IPS DF 4.7 (cell line): ENCODE measurements at regions not wholly inside any gene's neighbourhood (a gene's known extent, or its start where the extent isn't known, plus 50 kb on each side); places are given as distances from the start of the nearest gene placed in this dataset.

ENCODE experiments used
- DNase-seq: peaks from one replicate; pipeline ENCODE4 v3.0.0-alpha.2; 2013; ENCODE audit warnings: low spot score; ENCODE audit errors: extremely low read depth

DNA sequence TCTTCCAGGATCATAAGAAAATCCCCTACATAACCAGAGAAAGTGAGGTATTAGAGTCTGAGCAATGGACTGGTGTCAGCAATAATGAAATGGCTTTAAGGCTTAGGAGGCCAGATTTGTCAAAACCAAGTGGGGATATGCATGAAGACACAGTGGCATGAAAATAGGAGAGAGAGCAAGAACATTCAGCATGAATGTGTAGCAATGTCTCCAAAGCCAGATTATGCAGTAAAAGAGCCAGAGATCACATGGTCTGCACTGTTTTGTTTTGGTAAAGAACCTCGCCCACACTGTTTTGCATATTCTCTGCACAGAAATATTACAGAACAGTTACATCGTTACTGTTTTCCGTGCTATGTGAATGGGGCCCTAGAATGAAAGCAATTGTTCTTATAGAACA is 589.4 kb downstream of the PLPP3 start:
- no peak for DNase-seq

- DNase-seq: no peak
Measured at GRCh38 chr1:55988963-55989452, 590.4 kb downstream of the PLPP3 start.

DNA sequence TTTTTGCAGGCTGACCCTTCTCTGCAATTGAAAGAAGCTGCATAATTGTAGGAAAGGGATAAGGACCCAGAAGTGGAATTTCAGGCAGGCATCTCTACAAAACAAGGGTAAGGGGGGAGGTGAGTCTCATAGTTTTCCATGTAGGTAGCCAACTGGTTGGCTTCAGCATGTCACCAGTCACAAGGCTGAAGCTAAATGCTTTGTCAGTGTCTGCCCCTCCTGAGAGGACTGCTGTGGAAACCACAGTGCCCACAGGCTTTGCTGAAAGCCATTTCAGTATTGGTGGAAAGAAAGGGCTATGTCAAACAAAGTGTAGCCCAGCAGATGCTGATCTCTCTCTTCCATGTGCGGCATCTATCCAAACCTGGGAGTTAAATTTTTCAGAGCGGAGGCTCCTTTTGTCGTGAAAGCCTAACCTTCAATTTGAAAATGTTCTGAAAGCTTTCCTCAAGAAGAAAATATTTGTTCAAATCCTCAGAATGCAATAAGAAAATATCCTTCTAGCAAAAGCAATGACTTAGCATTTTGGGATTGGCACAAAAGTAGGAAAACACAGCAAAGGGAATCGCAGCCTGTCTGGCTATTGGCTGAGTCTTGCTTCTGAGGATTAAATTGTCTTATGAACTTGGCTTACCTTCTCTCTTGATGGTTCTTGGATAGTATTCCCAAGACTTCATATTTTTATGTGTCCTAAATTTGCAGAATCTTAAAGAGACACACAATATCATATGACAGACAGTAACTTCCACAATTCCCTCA is 591.7 kb downstream of the PLPP3 start:
- no peak for DNase-seq

DNA sequence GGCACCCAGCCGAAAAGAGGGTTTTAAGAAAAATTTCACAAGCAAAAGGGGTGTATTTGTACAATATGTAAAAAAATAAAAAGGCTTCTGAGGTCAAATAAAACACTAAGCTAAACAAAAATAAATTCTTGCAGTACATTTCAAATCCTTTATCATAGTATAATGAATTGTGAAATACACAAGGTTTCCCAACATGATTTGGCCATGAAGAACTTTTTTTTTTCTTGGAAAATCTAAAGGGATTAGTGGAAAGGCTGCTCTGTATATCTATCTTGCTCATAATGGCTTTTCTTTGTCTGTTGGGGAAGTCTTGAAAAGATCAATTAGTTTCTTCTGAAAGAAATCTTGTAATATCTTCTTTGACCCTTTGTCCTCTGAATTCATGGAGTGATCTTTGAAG is 593.4 kb downstream of the PLPP3 start:
- no peak for DNase-seq

DNA sequence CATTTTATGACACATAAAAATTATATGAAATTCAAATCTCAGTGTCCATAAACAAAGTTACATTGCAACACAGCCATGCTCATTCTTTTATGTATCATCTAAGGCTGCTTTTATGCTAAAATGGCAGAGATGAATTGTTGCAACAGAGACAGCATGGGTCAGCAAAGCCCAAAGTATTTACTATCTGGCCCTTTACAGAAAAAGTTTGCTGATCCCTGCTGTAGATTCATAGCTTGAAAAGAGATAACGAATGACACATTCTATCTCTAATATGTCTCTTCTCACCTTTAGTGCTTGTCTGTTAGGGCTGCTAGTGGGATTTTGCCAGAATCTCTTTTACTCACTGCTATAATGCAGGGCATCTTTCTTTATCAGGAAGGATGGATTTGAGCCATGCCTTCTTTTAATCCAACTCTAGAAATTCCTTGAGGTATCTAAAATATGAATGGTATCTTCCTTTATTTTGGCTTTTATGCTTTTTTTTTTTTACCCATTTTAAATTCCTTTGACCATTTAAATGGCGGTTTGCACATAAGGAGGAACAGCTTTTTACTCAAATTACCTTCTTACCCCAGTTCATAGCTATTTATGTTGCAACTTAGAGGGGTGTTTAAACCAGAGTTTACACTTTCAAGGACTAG is 598.2 kb downstream of the PLPP3 start:
- no peak for DNase-seq

DNA sequence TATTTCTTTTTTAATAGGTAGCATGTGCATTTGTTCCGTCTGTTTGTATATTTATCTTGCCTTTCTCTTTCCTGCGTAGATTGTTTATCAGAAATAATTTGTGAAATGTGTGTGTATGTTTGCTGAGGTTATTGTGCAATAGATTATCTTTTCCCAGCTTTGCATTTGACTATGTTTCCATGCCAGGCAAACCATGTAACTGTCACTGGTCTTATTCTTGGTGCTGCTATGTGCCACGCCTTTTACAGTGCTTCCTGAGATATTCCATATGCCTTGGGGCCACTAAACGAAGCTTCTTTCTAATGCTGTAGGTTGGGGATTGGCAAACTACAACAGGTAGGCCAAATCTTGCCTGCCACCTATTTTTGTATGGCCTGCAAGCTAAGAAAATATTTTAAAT is 598.8 kb downstream of the PLPP3 start:
- DNase-seq: no peak

- no peak for DNase-seq
Measured at GRCh38 chr1:55974714-55975441, 604.5 kb downstream of the PLPP3 start.

- DNase-seq: no peak
Measured at GRCh38 chr1:55970526-55971110, 608.7 kb downstream of the PLPP3 start.

GRCh38 chr1:55969322-55969721 is 610.0 kb downstream of the PLPP3 start:
- no peak for DNase-seq

DNA sequence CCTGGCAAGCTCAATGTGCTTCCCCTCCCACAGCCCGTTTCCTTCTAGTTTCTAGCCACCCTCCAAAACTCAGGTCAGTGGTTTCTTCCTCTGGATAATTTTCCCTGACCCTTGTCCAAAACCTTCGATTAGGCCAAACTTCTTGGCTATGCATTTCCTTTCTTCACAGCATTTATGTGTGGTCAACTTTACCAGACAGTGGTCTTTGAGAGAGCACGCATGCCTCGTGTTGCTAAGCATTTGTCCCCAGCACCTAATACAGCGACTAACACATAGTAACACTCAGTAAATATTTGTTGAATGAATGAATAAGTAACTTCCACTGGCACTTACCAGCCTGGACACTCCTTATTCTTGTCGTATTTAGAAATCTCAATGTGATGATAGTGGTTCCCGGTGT is 610.7 kb downstream of the PLPP3 start:
- DNase-seq: no peak

- DNase-seq: no peak
Measured at GRCh38 chr1:55965981-55966461, 613.3 kb downstream of the PLPP3 start.

- DNase-seq: no peak
Measured at GRCh38 chr1:55962472-55962871, 616.9 kb downstream of the PLPP3 start.

DNA sequence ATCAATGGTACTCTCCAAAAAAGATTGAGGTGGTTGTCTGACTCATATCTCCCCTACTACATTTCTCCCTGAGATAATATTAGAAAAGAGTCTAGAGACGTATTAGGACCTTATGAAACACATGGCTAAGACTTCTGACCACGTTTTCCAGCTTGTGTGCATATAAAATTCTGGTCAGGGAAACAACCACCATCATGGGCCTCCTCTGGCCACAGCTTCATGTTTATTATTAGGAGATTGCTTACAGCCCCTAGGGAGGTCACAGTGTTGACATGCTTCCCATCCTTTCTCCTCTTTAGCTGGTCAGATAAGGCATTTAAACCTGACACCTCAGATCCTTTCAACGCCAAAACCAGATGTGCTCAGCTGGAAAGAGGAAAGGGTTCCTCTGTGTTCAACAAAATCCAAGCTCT is 620.2 kb downstream of the PLPP3 start:
- no peak for DNase-seq

GRCh38 chr1:55958498-55958897 is 620.9 kb downstream of the PLPP3 start:
- no peak for DNase-seq

DNA sequence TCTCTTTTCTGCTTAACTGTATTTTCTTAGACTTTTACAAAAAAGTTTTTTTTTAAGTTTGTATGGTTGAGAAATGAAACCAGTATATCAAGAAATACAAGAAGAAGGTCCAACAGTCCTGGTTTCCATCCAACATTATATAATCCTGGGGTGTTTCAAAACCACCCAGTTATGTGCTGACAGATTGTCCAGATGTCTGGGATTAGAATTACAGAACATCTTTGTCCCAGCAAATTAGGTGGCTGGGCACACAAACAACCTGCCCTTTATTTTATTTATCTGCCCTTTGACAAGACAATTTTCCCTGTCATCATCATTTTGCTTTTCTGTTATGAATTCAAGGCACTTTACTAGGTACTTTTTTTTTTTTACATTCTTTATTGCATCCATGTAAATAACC is 622.1 kb downstream of the PLPP3 start:
- no peak for DNase-seq

DNA sequence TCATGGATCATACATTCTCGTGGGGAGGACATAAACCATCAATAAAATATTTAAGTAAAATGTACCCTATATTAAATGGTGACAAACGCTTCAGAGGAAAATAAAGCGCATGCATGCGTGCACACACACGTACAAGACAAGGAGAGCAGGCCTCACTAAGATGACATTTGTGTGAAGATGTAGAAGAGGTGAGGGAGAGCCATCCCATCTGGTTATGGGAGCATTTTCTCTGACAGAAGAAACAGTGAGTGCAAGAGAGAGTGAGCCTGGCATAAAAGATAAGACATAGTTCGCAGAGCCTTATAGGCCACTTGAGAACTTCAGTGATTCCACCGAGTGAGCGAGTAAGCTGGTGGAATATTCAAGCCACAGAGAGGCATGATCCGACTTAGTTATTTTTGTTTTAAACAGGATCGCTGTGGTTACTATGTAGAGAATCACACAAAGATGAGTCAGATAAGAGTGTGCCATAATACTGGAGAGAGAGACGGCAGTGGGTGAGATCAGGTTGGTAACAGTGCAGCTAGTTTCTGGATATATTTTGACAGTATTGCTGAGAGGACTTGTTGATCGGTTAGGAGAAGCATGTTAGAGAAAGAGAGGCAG is 624.2 kb downstream of the PLPP3 start:
- no peak for DNase-seq

GRCh38 chr1:55951291-55951690 is 628.1 kb downstream of the PLPP3 start:
- DNase-seq: no peak

- DNase-seq: no peak
Measured at GRCh38 chr1:55947446-55947845, 631.9 kb downstream of the PLPP3 start.

GRCh38 chr1:55943721-55944435 is 635.5 kb downstream of the PLPP3 start:
- no peak for DNase-seq

DNA sequence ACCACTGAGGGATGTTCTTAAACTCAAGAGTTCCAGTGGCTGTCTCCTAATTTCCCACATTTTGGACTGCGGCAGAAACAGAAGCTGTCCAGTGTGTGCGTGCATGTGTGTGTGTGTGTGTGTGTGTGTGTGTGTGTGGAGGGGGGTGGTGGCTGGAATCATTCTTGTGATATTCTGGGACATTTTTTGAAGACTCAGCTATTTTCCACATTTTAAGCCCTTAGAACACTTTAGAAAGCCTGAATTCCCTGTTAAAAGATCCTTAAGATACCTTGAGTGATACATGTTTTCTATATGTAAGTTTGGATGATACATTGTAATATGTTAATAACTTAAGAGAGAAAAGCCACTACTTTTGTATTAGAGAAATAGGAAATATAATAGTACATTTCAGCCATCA is 636.4 kb downstream of the PLPP3 start:
- DNase-seq: no peak

DNA sequence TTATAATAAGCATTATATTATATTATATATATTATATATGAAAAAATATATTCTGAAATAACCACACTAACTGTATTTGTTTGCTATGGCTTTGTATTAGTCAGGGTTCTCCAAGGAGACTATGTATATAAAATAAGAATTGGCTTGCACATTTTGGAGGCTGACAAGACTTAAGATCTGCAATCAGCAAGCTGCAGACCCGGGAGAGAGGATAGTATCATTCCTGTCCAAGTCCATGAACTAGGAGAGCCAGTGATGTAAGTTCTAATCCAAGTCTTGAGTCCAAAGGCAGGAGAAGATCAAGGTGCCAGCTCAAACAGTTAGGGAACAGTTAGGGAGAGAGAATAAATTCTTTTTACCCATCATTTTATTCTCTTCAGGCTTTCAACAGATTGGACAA is 639.5 kb downstream of the PLPP3 start:
- no peak for DNase-seq
